Activated naive CD4-positive, alpha-beta T cell treated with Interleukin-2 at 50 U/mL for 16 hours (primary cell): ENCODE measurements at regions not wholly inside any gene's neighbourhood (a gene's known extent, or its start where the extent isn't known, plus 50 kb on each side); places are given as distances from the start of the nearest gene placed in this dataset.
A peak's percentile ranks its signal among the peaks of the same experiment; 100 is the strongest.

ENCODE experiments used
- DNase-seq: peaks from one replicate; pipeline ENCODE4 v3.0.0-alpha.2; 2020

GRCh38 chr1:5514527-5515183 lies 477.6 kb downstream of the NPHP4 start:
- peak; percentile 73 for DNase-seq

GRCh38 chr1:5513846-5514526 lies 478.2 kb downstream of the NPHP4 start:
- DNase-seq: no peak

DNA sequence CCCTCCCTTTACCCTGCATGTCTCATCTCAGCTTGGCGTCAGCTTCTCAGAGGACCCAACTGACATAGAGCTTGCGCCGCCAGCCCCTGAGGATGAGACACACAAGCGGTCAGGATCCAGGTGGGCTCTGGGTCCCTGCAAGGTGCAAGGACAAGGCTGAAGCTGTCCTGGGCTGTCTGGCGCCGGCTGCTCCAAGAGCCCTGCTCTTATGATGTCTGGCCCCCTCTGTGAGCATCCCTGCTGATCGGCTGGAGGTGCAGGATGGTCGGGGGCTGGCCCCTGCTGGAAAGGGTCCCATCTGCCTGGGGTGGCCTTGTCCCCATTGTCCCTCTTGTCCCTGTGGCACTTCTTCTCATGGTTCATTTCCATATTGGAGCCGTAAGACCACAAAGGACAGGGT lies 479.0 kb downstream of the NPHP4 start:
- no peak for DNase-seq

DNA sequence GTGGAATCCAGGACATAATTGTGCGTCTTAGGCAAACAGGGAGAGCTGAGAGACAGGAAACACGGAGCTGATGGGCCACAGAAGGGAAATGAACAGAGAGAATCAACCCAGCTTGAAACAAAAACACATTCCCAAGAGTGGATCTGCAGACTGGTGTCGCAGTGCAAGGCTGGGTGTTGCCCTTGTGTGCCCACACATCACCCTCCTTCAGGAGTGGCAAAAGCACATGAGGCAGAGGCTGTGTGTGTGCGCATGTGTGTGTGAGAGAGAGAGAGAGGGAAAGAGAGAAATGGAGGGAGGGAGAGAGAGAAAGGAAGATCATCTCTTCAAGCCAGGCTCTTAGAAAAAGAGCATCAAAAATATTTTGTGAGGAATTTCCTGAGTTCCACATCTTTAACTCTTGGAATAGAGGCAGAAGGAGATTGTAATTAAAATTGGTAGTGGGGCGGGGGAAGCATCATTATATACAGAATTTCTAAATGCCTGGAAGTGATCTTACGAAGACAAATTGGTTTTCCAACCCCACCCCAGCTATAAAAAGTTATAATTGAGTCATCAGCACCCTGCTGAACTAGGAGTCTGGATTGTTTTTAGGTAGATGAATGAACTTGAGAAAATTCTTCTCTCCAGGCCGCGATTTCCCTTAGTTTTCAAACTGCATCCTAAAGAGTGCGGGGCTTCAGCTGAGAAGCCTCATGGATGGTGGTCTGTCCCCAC lies 480.7 kb downstream of the NPHP4 start:
- no peak for DNase-seq

DNA sequence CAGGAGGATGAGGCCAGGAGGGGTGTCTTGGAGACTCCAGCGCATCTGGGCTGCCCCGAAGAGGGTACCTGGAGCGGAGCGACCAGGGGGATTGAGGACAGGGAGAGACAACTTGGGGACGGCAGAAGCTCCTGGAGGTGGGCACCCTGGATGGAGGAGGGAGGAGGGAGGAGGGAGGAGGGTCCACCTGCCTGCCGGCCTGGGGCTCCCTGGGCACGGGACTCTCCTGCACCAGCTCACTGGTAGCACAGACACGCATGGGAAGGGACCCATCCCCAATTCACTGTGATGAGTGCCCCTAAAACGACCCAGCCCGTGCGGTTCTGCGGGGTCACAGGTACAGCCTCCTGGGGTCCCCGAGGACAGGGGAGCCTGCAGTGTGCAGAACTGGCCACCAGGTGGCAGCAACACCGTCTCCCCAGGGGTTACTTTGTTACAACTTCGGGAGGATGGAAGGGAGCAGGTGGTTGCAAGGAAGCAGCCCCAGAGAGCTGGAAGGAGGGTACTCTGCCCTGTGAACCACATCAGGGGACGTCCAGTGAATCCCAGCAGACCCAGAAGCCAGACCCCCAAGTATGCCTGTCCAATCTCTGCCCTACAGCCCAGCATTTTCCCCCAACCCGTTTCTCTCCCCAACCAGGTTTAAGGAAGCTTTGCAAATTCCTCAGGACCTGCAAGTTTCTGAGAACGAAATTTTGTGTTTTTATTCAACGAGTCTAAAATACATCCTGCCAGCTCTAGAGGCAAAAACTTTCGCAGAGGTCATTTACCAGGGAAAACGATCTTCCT lies 482.4 kb downstream of the NPHP4 start:
- DNase-seq: peak; percentile 76

- no peak for DNase-seq
These were observed 483.4 kb downstream of the NPHP4 start for GRCh38 chr1:5508669-5509330.

GRCh38 chr1:5507340-5507739 lies 484.9 kb downstream of the NPHP4 start:
- no peak for DNase-seq

DNA sequence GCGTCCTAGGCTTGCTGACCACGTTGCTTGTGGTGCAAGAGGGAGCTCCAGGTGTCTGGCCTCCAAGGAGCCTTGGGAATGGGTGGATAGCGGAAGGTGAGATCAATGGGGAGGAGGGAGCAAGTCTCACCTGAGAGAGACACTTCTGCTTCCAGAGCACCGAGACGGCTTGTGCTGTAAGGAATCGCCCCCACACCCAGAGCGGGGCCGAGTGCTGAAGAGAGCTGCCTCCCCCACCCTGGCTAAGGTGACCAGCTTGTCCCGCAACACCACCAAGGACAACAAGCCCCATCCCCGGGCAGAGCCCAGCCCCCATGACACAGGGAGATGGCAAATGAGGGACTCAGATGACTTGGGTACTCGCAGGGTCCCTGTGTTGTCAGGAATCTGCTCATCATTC lies 485.6 kb downstream of the NPHP4 start:
- DNase-seq: no peak

- DNase-seq: no peak
These were observed 486.3 kb downstream of the NPHP4 start for GRCh38 chr1:5505944-5506343.

DNA sequence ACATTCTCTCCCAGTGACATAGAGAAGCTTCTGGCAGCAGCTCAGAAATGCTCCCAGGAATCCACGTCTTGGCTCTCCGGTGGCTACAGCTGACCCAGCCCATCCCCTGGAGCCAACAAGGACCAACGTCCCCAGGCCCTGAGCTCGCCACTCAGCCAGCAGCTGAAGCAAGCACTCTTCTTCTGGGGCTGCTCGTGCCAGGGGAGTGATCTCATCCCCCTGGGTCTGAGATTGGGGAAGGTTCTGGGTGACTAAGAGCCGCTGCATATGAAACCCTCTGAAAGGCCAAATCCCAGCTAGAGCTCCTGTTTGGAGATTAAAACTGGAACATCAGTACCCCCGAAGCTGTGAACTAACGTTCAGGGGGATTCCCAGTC lies 487.9 kb downstream of the NPHP4 start:
- no peak for DNase-seq

GRCh38 chr1:5503556-5504363 lies 488.5 kb downstream of the NPHP4 start:
- DNase-seq: no peak

DNA sequence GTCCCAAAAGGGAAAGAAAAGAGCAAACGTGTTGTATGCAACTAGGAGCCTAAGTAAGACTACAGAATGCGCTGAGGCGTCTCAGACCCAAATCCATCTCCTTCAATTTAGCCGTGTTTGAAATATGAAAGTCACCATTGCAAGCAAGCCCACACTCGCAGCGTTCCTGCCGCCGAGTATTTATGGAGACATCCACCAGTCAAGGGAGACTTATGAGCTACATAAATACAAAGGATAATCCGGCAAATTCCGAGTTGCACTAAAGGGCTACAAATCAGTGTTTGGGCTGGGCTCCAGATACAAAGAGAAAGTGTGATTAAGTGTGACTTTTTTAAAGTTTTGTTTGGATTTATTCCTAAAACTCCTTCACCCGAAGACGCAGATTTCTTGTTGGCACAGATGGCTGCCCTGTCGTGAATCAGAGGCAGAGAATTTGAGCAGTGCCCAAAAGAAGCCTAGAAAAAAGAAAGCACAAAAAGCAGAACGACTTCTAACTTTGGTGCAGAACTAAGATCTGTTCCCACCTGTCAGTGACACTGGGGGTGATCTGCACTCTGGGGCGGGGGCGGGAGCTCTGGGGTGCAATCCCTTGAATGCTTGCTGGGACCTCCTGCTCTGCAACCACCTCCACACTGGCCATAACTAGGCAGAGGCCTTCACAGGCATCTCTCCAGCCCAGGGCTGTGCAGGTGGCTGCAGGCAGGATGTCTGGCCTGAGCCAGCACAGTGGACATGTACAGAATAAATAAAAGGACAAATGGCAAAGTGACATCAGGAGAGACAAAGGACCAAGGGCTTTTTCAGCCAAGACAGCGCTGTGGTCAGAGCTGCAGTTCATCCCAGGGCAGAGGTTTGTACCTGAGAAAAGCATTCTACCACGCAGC lies 489.7 kb downstream of the NPHP4 start:
- no peak for DNase-seq

DNA sequence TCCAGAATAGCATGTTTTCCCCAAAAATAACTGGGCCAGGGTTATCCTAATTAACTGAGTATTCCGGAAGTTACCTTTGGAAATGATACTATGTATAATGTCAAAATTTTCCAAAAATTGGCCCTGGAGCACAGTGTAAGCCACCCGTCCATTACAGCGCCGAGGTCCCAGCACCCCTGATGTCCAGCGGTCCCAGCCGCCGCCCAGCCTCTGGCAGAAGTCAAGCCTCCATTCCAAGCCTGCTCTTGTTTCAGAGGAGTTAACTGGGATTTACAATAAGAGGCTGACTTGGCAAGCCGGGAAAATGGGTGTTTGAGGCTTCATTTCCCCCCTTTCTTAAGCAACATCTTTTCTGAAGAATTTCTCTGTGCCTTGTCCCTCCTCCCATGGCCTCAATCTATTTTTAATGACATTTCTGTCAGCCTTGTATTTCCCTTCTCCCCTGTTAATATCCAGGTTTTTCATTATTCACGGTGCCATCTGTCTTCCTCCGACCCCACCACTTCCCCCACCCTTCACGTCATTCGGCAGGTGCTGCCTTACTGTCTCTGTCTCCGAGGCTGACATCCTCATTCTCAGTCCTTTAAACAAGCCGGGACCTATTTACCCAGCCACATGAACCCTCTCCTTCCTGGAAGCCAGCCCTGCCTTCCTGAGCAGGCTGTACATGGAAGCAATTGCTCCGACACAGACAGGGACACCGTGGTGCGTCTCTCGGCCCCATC lies 490.9 kb downstream of the NPHP4 start:
- DNase-seq: no peak

GRCh38 chr1:5500541-5500940 lies 491.7 kb downstream of the NPHP4 start:
- no peak for DNase-seq

DNA sequence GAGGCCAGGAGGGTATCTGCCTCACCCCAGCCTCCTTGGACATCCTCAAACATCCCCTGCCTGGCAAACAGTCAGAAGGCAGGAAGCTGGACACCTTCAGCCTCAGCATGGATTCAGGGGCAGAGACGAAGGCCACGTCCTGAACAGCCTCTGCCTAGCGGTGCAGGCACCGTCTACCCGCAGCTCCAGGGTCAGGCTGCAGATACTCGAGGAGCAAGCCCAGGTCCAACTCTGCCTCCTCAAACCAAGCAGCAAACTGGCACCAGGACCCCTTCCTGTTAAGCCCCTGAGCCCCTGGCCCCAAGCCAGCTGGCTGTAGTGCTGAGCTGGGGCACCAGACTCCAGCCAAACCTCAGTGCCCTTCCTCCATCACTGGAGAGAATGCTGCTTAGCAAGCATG lies 494.7 kb downstream of the NPHP4 start:
- no peak for DNase-seq

DNA sequence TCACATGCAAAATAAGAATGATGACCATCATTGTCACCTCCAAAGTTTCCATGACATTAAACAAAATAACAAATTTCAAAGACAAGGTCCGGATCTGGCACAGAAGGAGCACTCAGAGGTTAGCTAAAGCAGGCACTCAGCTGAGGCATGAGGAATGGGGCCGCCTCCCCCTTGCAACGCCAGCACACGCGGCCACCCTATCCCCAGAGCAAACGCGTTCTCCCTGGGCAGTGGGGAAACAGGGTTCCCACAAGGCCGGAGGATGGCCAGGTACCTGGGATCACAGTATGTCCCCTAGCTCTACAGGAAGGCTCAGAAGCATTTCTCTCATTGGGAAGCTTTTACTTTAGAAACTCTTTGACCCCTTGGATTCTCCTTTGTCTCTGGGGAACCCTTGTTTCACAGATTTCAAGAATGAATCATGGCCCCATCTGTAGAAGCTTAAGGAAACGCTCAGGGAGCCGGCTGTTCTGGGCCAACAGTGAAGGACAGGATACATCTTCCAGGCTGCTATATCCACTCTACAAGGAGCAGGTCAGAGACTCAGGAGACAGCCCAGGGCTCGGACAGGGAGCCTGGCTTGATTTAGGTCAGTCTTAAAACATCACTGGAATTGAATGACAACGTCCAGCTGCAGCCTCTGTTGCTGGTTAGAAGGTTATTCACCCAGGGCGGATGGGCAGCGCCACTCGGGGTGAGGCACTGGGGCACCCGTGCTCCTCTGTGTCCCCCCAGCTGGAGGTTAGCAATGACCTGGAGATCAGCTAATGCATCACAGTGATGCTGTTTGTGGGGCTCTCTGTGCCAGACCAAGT lies 496.4 kb downstream of the NPHP4 start:
- no peak for DNase-seq

- no peak for DNase-seq
These were observed 497.7 kb downstream of the NPHP4 start for GRCh38 chr1:5494518-5494917.

DNA sequence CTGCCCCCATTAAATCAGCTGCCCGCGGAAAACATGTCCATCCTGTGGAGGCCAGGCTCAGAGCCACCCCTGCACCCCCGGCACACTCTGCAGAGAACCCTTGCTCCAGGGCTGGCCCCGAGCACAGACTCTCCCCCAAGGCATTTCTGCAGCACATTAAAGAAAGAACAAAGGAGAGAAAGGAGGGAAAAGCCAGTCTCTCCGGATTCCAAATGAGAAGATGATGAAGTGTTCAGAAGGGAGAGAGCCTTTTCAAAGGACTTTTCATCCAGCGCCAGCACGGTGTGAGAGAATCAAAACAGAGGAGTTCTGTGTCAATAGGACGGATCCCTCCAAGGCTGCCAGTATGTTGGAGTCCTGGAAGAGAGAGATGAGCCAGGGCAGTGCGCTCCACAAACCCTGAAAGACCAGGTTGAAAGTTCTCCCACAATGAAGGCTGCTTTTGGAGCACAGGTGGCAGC lies 498.3 kb downstream of the NPHP4 start:
- no peak for DNase-seq

GRCh38 chr1:5493275-5493674 lies 498.9 kb downstream of the NPHP4 start:
- no peak for DNase-seq
